OCI-LY3 (cell line): ENCODE measurements at regions not wholly inside any gene's neighbourhood (a gene's known extent, or its start where the extent isn't known, plus 50 kb on each side); places are given as distances from the start of the nearest gene placed in this dataset.

Source experiments
- H2AFZ ChIP-seq: fragments of 200-600, 300-600 bp; shearing (Covaris generic); 2 replicates; pipeline ENCODE4 v1.6.0; 2014; ENCODE audit warnings: antibody characterized with exemption, low read depth, low read length
- H3K27ac ChIP-seq: fragments of 200-600, 300-600 bp; sonication (generic); 2 replicates; pipeline ENCODE4 v1.5.1; 2014; ENCODE audit warnings: mild to moderate bottlenecking, low read length, moderate library complexity, mixed read lengths
- H3K27me3 ChIP-seq: fragments of 200-600, 300-600 bp; sonication (generic); 2 replicates; pipeline ENCODE4 v1.6.1; 2014; ENCODE audit warnings: low read depth, low read length, mixed read lengths
- H3K36me3 ChIP-seq: fragments of 200-600, 300-600 bp; sonication (generic); replicated peaks from 2 replicates; pipeline ENCODE3; 2014; ENCODE audit warnings: low read depth, low read length, mixed read lengths
- H3K4me1 ChIP-seq: fragments of 300-600, 200-600 bp; sonication (generic); 2 replicates; pipeline ENCODE4 v1.6.1; 2014; ENCODE audit warnings: low read length, mixed read lengths
- H3K4me2 ChIP-seq: fragments of 200-600, 300-600 bp; sonication (generic); 2 replicates; pipeline ENCODE4 v1.6.1; 2014; ENCODE audit warnings: low read length, mixed read lengths
- H3K4me3 ChIP-seq: fragments of 300-600, 200-600 bp; sonication (generic); 2 replicates; pipeline ENCODE4 v1.5.1; 2014; ENCODE audit warnings: antibody characterized with exemption, mild to moderate bottlenecking, low read length, moderate library complexity
- H3K79me2 ChIP-seq: fragments of 300-600, 200-600 bp; shearing (Covaris generic); 2 replicates; pipeline ENCODE4 v1.6.1; 2014; ENCODE audit warnings: mild to moderate bottlenecking, low read length, mixed read lengths
- H3K9ac ChIP-seq: fragments of 300-600, 200-600 bp; shearing (Covaris generic); 2 replicates; pipeline ENCODE4 v1.6.0; 2014; ENCODE audit warnings: mild to moderate bottlenecking, low read length, moderate library complexity
- H3K9me3 ChIP-seq: fragments of 200-600, 300-600 bp; shearing (Covaris generic); 2 replicates; pipeline ENCODE4 v1.6.1; 2014; ENCODE audit warnings: low read length, mixed read lengths; ENCODE audit not compliant: insufficient read depth
- H4K20me1 ChIP-seq: fragments of 200-600, 300-600 bp; sonication (generic); 2 replicates; pipeline ENCODE4 v1.6.1; 2016; ENCODE audit warnings: low read length, mixed read lengths; ENCODE audit not compliant: insufficient read depth
- CTCF ChIP-seq: fragments of 200-600, 300-600 bp; sonication (generic); IDR thresholded peaks from 2 replicates; pipeline ENCODE4 v1.5.1; 2014; ENCODE audit warnings: antibody characterized with exemption, low read length, low read depth
- EZH2phosphoT487 ChIP-seq: fragments of 200-600 bp; shearing (Covaris generic); IDR thresholded peaks from 2 replicates; pipeline ENCODE4 v1.6.1; 2018; ENCODE audit warnings: antibody characterized with exemption, mixed run types, low read depth

DNA sequence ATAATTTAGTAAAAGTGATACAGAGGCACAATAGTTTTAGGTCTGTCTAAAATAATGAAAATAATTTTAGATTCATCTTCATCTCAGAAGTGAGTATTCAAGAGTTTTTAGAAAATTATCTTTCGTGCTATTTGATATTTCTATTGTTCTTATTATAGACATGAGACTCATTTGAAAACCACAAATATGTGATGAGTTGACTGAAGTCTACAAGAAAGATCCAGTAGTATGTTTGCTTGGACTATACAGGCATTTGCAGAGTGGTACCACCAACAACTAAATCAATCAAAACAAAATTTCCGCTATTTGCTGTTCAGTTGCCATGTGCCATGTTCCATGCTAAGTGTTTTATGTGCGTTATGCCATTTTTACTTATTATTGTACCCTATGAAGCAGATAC, 1318.5 kb downstream of the STIM2 start:
- H3K9me3 ChIP-seq, result no peaks in the 10 kb centered on the region
- H3K4me1 ChIP-seq, result no peaks in the 10 kb centered on the region
- no peak overlapping the region for H3K4me3 ChIP-seq
- H2AFZ ChIP-seq, result no peak overlapping the region
- no peak overlapping the region for H3K4me2 ChIP-seq
- H4K20me1 ChIP-seq, result no peaks in the 10 kb centered on the region
- no peaks in the 10 kb centered on the region for H3K27me3 ChIP-seq
- no peaks in the 10 kb centered on the region for H3K36me3 ChIP-seq
- no peak overlapping the region for H3K27ac ChIP-seq
- H3K9ac ChIP-seq, result no peak overlapping the region
- TF ChIP-seq EZH2phosphoT487, result no peak
- no peak for TF ChIP-seq CTCF
- no peaks in the 10 kb centered on the region for H3K79me2 ChIP-seq

DNA sequence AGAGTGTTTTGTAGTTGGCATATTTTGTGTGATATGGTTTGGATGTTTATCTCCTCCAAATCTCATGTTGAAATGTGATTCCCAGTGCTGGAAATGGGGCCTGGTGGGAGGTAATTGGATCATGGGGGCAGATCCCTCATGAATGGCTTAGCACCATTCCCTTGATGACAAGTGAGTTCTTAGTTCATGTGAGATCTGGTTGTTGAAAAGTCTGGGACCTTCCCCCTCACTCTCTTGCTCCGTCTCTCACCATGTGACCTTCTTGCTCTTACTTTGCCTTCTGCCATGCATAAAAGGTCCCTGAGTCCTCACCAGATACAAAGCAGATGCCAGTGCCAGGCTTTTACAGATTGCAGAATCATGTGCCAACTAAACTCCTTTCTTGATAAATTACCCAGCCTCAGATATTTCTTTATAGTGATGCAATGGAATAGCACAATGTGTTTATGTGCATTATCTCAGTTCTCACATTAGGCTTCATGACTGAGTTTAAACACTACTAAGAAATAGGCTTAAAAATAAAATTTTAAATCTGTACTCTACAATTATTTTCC, 1348.8 kb downstream of the STIM2 start:
- H2AFZ ChIP-seq, result no peak overlapping the region
- no peak overlapping the region for H3K4me3 ChIP-seq
- no peaks in the 10 kb centered on the region for H4K20me1 ChIP-seq
- H3K9ac ChIP-seq, result no peak overlapping the region
- TF ChIP-seq EZH2phosphoT487 (no peak), CTCF (no peak)
- no peaks in the 10 kb centered on the region for H3K36me3 ChIP-seq
- H3K4me1 ChIP-seq, result no peaks in the 10 kb centered on the region
- no peaks in the 10 kb centered on the region for H3K79me2 ChIP-seq
- H3K27me3 ChIP-seq, result no peaks in the 10 kb centered on the region
- H3K27ac ChIP-seq, result no peak overlapping the region
- H3K4me2 ChIP-seq, result no peak overlapping the region
- H3K9me3 ChIP-seq, result no peaks in the 10 kb centered on the region

DNA sequence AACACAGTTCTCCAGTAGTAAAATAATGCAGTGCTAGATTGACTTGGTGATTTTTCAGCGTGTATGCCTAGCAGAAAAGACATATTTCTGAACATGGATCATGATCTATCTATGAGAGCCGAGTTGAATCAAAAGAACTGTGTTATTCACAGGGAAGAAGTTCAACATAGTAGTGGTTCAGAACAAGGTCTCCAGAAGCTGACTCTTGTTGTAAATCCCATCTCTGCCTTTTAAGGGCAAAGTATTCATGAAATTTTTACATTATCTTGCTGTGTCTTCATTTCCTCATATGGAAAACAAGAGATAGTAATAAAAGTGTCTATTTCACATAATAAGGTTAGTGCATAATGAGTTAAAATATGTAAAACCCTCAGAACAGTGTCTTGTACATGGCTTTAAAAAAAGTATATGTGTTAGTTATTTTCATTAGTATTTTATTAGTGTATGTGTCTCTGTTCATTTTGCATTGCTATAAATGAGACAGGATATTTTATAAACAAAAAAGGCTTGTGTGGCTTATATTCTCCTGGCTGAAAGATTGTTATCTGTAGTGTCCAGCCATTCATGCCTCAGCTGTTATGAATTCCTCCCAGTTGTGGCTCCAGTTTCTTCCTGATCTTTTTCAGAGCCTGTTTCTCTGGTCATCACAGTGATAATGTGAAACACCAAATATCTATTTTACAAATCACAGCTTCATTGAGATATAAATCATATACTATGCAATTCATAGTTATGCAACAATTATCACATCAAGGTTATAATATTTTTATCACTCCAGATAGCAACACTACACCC, 1351.2 kb downstream of the STIM2 start:
- Histone ChIP-seq H3K27me3 (no peaks in the 10 kb centered on the region), H3K4me2 (no peak overlapping the region), H4K20me1 (no peaks in the 10 kb centered on the region), H3K9me3 (no peaks in the 10 kb centered on the region), H3K4me1 (no peaks in the 10 kb centered on the region), H3K36me3 (no peaks in the 10 kb centered on the region), H3K4me3 (no peak overlapping the region), H3K9ac (no peak overlapping the region), H2AFZ (no peak overlapping the region), H3K27ac (no peak overlapping the region), H3K79me2 (no peaks in the 10 kb centered on the region)
- TF ChIP-seq CTCF, result no peak
- TF ChIP-seq EZH2phosphoT487, result no peak

- no peaks in the 10 kb centered on the region for H3K79me2 ChIP-seq
- H3K9me3 ChIP-seq, result no peaks in the 10 kb centered on the region
- H3K36me3 ChIP-seq, result no peaks in the 10 kb centered on the region
- H3K4me2 ChIP-seq, result no peak overlapping the region
- H3K27me3 ChIP-seq, result no peaks in the 10 kb centered on the region
- 0 out of 2 replicates have a peak overlapping the region, but pooled peaks have one; percentile 46 for H2AFZ ChIP-seq
- TF ChIP-seq CTCF, result no peak
- no peak for TF ChIP-seq EZH2phosphoT487
- H3K4me1 ChIP-seq, result no peaks in the 10 kb centered on the region
- H3K9ac ChIP-seq, result no peak overlapping the region
- no peak overlapping the region for H3K4me3 ChIP-seq
- H3K27ac ChIP-seq, result no peak overlapping the region
- H4K20me1 ChIP-seq, result no peaks in the 10 kb centered on the region
Observed at GRCh38 chr4:28221536-28221935, 1360.9 kb downstream of the STIM2 start.
